ENCODE measurements at regions not wholly inside any gene's neighbourhood (a gene's known extent, or its start where the extent isn't known, plus 50 kb on each side); places are given as distances from the start of the nearest gene placed in this dataset.

DNA sequence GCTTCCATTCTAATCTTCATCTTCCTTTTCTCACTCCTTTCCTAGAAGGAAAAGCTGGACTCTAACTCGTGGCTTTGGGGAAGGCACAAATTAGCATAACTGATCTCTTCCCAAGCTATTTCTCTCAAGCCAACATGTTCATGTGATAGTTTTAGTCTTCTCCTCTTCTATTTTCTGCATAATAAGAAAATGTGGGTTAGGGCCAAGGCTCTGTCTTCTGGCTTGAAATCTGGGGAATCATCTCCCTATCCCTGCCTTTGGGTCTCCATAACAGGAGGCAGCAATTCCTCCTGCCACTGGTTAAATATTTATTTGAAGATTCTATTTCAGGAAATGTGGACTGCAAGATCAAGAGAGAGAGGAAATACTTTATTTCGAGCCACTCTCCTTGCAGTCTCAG, 1669.6 kb downstream of the MAT2B start:
- Histone ChIP-seq H3K4me1 (ENCODE audit: control insufficient read depth, insufficient read depth, low read length) (no peaks in the 10 kb centered on the region), H3K9ac (ENCODE audit: control insufficient read depth, insufficient read depth, low read length) (no peak overlapping the region), H3K4me2 (ENCODE audit: control insufficient read depth, insufficient read depth) (no peak overlapping the region), H3K27ac (ENCODE audit: control insufficient read depth, insufficient read depth) (no peak overlapping the region), H3K4me3 (no peak overlapping the region), H2AFZ (ENCODE audit: control insufficient read depth, low read depth, low read length) (no peak overlapping the region), H3K79me2 (ENCODE audit: control insufficient read depth, insufficient read depth, low read length) (no peaks in the 10 kb centered on the region), H3K36me3 (ENCODE audit: control insufficient read depth in 2 of 2, insufficient read depth in 2 of 2, low read length in 1 of 2) (no peaks in the 10 kb centered on the region), H3K27me3 (replicated peaks in 1 of 2; ENCODE audit: control insufficient read depth in 2 of 2, insufficient read depth in 2 of 2, low read length in 1 of 2) (no peaks in the 10 kb centered on the region), H4K20me1 (ENCODE audit: control insufficient read depth, insufficient read depth) (no peaks in the 10 kb centered on the region), H3K9me3 (replicated peaks; ENCODE audit: control insufficient read depth, insufficient read depth, low read length) (no peaks in the 10 kb centered on the region)
- BruUV-seq (replicated peaks), result no TSS peak
- FAIRE-seq (no peak), DNase-seq (ENCODE audit: low read depth, low spot score) (no peak), ATAC-seq (no peak)
- RAD21 ChIA-PET (ENCODE audit: unreplicated experiment), result no interaction called here
- in situ Hi-C loops (cut with MboI) (no loop called here), intact Hi-C loops (cut with micrococcal nuclease; ENCODE audit: unreplicated experiment) (no loop called here)
- CTCF ChIA-PET, result no interaction called here
- SMC1A ChIA-PET (ENCODE audit: uncharacterized antibody, unreplicated experiment), result interaction anchor here (1.4 kb wide), 1 partner anchor 10 kb away, joined by 4 read pairs; no protein-coding TSS in a partner anchor
- TF ChIP-seq RUNX3 (IDR thresholded peaks at IDR 0.05; ENCODE audit: low read length), result no peak
- TF ChIP-seq NR2F1 (conservative IDR thresholded peaks at IDR 0.05), result no peak
- TF ChIP-seq, protein P1, sequence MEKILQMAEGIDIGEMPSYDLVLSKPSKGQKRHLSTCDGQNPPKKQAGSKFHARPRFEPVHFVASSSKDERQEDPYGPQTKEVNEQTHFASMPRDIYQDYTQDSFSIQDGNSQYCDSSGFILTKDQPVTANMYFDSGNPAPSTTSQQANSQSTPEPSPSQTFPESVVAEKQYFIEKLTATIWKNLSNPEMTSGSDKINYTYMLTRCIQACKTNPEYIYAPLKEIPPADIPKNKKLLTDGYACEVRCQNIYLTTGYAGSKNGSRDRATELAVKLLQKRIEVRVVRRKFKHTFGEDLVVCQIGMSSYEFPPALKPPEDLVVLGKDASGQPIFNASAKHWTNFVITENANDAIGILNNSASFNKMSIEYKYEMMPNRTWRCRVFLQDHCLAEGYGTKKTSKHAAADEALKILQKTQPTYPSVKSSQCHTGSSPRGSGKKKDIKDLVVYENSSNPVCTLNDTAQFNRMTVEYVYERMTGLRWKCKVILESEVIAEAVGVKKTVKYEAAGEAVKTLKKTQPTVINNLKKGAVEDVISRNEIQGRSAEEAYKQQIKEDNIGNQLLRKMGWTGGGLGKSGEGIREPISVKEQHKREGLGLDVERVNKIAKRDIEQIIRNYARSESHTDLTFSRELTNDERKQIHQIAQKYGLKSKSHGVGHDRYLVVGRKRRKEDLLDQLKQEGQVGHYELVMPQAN (conservative IDR thresholded peaks at IDR 0.05), result no peak
- TF ChIP-seq, protein P2, sequence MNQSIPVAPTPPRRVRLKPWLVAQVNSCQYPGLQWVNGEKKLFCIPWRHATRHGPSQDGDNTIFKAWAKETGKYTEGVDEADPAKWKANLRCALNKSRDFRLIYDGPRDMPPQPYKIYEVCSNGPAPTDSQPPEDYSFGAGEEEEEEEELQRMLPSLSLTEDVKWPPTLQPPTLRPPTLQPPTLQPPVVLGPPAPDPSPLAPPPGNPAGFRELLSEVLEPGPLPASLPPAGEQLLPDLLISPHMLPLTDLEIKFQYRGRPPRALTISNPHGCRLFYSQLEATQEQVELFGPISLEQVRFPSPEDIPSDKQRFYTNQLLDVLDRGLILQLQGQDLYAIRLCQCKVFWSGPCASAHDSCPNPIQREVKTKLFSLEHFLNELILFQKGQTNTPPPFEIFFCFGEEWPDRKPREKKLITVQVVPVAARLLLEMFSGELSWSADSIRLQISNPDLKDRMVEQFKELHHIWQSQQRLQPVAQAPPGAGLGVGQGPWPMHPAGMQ (IDR thresholded peaks at IDR 0.05; ENCODE audit: borderline replicate concordance), result no peak
- TF ChIP-seq BCL11A (IDR thresholded peaks at IDR 0.05; ENCODE audit: low read depth, low read length), result no peak
- no peak for TF ChIP-seq GABPA (IDR thresholded peaks at IDR 0.05; ENCODE audit: low read depth)
- TF ChIP-seq FOXM1 (IDR thresholded peaks at IDR 0.05; ENCODE audit: low read depth, low read length), result no peak
- TF ChIP-seq SMAD5 (IDR thresholded peaks at IDR 0.05; ENCODE audit: low read depth), result no peak
- TF ChIP-seq IKZF2 (IDR thresholded peaks at IDR 0.05), result no peak
- no peak for TF ChIP-seq BMI1 (IDR thresholded peaks at IDR 0.05; ENCODE audit: borderline replicate concordance)
- TF ChIP-seq TCF3 (IDR thresholded peaks at IDR 0.05; ENCODE audit: borderline replicate concordance, insufficient read depth, low read depth, low read length), result no peak
- TF ChIP-seq MXI1 (IDR thresholded peaks at IDR 0.05; ENCODE audit: low read depth, low read length), result no peak
- TF ChIP-seq, protein P3, sequence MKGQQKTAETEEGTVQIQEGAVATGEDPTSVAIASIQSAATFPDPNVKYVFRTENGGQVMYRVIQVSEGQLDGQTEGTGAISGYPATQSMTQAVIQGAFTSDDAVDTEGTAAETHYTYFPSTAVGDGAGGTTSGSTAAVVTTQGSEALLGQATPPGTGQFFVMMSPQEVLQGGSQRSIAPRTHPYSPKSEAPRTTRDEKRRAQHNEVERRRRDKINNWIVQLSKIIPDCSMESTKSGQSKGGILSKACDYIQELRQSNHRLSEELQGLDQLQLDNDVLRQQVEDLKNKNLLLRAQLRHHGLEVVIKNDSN (IDR thresholded peaks at IDR 0.05; ENCODE audit: borderline replicate concordance, extremely low read length, insufficient read depth, low read depth, low read length), result no peak
- TF ChIP-seq NFIC (IDR thresholded peaks at IDR 0.05; ENCODE audit: low read depth, low read length), result no peak
- 0% methylated on average over 2 of the region's 2 CpGs for WGBS (ENCODE audit: insufficient coverage, insufficient replicate concordance, low lambda C conversion rate, missing lambda C conversion rate)
- POLR2A ChIA-PET, result no interaction called here

All from GM12878 (cell line).